HG02938 (cell line): ENCODE measurements at regions not wholly inside any gene's neighbourhood (a gene's known extent, or its start where the extent isn't known, plus 50 kb on each side); places are given as distances from the start of the nearest gene placed in this dataset.
"Not testable (repeated sequence)": the region's sequence is repeated elsewhere in the genome, so short reads cannot be mapped to it uniquely, and the experiment has no call there.

Experiments
- ATAC-seq: cut with Tn5 transposase; IDR thresholded peaks from one replicate; pipeline ENCODE4 v1.9.1; 2021; ENCODE audit warnings: mild to moderate bottlenecking, moderate library complexity; ENCODE audit not compliant: unreplicated experiment

DNA sequence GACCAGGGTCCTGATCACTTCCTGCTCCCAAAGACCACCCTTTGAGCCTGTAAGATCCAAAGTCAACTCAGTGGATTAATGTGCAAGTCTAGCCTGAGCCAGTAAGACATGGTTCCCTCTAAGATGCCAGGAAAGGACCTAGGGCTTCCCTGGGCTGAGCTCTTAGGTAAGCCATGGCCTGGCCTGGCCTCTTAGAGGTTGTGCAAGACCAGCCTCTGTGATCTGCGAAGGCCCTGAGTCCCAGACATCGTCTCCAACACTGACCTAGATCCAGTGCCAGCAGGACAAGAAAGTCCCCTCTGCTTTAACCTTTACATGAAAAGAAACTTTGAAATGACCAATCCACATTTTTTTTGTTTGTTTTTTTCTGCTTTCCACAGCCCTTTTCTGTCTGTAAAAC, 73.6 kb upstream of the CYP1B1 start:
- ATAC-seq: no peak

DNA sequence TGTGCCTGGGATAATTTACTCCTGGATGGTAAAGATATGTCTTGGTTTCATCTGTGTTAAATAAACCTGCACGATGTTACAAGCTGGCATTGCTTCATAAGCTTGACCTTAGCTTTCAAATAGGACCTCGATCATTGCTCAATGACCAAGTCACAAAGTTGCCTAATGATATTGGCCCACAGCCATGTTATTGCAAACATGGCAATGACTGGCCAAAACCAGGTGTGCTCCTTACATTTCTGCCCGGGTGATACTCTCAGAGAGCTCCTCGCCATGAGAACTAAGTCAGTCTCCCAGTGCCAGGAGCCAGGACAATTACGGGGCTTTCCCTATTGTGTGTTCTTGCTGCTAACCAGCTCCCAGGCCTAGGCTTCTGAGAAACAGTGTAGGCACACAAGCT, 72.5 kb upstream of the CYP1B1 start:
- ATAC-seq: no peak

- ATAC-seq: no peak
Measured at GRCh38 chr2:38147333-38148121, 71.6 kb upstream of the CYP1B1 start.

DNA sequence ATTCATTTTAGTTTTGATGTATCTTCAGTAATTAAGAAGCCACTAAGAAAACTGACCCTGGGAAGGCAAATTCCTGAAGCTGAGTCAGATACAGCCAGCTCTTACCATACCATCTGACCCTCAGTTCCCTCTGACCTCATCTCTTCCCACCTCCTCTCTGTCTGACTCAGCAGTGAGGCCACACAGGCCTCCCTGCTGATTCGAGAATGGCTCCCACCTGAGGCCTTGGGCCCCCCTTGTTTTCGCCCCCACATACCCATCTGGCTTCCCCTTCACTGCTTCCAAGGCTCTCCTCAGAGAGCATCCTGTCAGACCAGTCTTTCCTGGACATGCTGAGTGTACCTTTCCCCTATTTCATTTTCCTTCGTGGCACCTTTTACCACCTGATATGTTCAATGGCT, 71.0 kb upstream of the CYP1B1 start:
- ATAC-seq: peak; percentile 76

GRCh38 chr2:38146275-38146906, 70.4 kb upstream of the CYP1B1 start:
- peak; percentile 50 for ATAC-seq

DNA sequence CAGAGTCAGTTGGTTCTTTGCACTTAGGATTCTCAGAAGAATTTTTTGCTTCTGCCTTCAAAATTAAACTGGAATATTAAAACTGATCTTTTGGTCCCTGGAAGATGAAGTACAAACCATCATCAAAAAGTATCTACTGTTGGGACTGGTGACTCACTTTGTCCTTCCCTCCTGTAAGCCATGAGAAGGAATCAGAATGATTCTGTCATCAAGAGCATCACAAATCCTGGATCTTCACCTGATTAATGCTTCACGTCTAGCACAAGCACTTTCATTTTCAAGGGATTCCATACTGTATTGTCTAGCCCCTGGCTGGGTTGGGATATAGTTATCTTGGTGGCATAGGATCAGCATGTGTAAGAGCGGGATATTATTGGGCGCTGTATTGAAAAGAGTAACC, 69.3 kb upstream of the CYP1B1 start:
- ATAC-seq: no peak

GRCh38 chr2:38142627-38143026, 66.7 kb upstream of the CYP1B1 start:
- ATAC-seq: no peak

DNA sequence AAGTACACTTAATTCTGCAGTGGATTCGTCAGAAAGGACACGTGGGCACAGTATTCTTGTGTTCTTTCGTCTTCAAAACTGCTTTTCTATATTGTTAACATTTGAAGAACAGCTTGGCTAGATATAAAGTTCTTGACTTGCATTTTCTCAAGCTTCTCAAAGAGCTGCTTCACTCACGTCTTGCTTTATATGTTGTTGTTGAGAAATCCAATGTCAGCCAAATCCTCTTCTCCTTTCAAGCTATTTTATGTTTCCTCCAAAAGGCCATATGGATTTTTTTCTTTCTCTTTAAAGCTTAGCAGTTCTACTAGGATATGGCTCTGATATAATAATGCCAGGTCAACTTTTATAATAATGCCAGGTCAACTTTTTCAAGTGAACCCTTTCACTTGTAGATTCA, 65.5 kb upstream of the CYP1B1 start:
- ATAC-seq: no peak

- no peak for ATAC-seq
Measured at GRCh38 chr2:38138996-38139395, 63.0 kb upstream of the CYP1B1 start.

DNA sequence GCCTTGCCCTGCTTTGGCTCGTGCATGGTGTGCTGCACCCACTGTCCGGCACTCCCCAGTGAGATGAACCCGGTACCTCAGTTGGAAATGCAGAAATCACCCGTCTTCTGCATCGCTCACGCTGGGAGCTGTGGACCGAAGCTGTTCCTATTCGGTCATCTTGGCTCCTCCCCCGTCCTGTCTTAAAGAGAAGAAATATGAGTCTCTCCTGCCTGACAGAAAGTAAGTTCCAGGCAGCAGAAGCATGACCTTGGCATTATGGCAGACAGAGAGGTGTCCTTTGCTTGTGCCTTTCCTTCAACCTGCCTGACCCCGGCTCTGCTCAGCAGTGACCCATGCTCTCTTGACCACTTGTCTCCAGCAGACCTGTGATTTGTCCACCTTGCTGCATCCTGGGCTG, 62.5 kb upstream of the CYP1B1 start:
- no peak for ATAC-seq

GRCh38 chr2:38137958-38138357, 62.0 kb upstream of the CYP1B1 start:
- ATAC-seq: not testable (repeated sequence)

DNA sequence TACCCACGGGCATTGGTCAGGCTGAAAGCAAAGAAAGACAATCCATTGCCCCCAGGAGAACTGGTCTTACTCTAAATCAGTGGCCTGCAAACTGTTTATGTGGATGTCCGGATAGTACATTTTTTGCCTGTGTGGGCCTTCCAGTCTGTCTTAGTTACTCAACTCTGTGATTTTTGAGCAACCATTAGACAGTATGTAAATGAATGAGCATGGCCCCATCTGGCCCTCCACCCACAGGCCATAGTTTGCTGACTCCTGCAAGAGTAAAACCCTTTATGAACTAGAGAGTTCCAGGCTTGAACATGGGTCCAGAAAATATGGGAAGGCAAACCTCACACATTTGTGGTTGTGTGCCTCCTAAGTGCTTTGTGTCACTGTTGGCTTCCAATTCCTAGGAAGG, 55.7 kb upstream of the CYP1B1 start:
- ATAC-seq: no peak

DNA sequence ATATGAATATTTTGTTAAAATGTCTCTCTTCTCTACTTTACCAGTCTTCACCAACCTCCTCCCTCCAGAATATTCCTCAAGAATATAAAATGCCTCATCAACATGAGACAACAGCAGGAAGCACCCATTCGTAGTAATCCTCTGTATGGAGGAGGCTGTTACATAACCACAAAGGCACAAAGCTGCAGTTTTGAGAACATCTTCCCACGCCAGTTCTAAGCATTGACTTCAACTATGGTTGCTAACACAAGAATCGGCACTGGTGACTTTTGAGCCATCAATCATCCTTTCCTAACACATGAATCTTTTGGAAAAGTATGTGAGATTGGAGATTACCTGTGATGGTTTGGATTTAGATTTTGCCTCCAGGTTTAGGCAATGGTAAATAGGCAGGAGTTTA, 54.9 kb upstream of the CYP1B1 start:
- no peak for ATAC-seq

DNA sequence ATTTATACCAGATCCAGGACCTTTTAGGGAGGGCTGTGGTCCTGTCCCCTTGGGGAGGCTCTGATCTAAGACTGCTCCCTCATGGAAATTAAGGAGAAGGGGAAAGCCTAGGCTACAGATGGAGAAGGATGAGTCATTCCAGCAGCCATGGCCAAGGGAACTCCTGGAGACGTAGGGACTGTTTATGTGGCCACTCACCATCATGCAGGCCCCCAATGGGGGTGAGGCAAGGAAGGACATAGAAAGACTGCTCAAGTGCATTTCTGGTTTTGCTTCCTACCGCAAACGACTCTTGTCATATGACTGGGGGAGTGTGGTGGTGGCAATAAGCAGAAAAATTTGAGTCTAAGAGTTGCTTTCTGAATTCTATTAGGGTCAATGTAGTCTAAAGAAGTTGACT, 54.0 kb upstream of the CYP1B1 start:
- ATAC-seq: no peak

DNA sequence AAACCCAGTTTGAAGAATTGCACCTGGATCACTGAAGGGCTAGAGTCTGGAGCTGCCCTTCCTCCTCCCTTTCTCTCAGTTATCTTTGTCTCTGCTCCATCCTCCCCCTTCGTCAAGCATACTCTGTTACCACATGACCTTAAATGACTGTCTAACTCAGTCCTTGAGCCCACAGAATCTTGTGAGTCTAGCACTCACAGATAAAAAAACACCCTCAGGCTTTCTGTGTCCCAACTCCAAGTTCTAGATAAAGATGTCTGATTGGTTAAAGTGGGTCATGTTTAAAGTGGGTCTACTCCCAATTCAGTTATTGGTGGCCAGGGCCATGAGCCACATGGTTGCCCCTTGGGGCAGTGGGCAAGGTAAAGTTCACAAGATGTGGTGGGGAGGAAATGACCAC, 53.5 kb upstream of the CYP1B1 start:
- no peak for ATAC-seq

GRCh38 chr2:38128653-38129052, 52.7 kb upstream of the CYP1B1 start:
- peak; percentile 54 for ATAC-seq

GRCh38 chr2:38127277-38127676, 51.3 kb upstream of the CYP1B1 start:
- ATAC-seq: no peak

DNA sequence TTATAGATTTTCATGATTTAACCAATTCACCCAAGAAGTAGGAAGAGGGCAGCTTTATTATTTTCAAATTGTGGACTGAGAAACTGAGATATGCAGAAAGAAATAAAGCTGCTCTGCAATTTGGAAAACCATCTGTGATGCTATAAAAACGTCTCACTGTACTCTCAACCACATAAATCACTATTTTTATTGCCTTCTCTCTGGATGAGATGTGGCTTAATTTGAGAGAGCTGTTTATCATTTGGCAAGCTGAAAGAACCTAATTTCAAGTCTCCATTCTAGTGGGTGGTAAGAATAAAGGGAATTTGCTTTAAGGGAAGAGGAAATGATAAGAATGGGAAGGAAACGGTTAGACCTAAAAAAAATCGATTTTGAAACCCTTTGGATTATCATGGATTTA, 49.9 kb upstream of the CYP1B1 start:
- ATAC-seq: no peak
